HG02588 (cell line): ENCODE measurements at regions not wholly inside any gene's neighbourhood (a gene's known extent, or its start where the extent isn't known, plus 50 kb on each side); places are given as distances from the start of the nearest gene placed in this dataset.
"Not testable (repeated sequence)": the region's sequence is repeated elsewhere in the genome, so short reads cannot be mapped to it uniquely, and the experiment has no call there.

ENCODE experiments used
- ATAC-seq: cut with Tn5 transposase; IDR thresholded peaks from one replicate; pipeline ENCODE4 v1.9.1; 2021; ENCODE audit warnings: mild to moderate bottlenecking, moderate library complexity; ENCODE audit not compliant: unreplicated experiment

GRCh38 chr18:10077986-10078385 is 164.2 kb downstream of the VAPA start:
- ATAC-seq: no peak

GRCh38 chr18:10080372-10080771 is 166.6 kb downstream of the VAPA start:
- ATAC-seq: no peak

- ATAC-seq: no peak
Measured at GRCh38 chr18:10081492-10081891, 167.7 kb downstream of the VAPA start.

DNA sequence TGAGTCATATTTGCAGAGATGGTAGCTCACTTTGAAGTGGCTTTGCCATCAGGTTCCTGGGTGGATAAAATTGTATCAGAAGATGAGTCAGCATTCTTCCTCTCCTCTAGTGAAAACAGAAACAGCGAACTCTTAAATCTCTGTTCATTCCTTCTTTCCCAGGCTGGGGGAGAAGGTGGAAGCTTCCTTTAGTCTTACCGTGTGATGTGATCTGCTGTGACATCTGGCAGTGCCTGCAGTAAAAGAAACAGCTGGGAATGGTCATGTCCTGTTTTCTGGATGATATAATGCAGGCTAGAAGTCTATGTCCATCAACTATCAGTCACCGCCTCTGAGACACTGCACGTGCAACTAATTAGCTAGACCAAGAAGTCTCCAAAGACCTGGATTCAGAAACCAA is 171.6 kb downstream of the VAPA start:
- no peak for ATAC-seq

GRCh38 chr18:10085876-10086275 is 172.1 kb downstream of the VAPA start:
- no peak for ATAC-seq

GRCh38 chr18:10086458-10087210 is 172.8 kb downstream of the VAPA start:
- ATAC-seq: no peak

DNA sequence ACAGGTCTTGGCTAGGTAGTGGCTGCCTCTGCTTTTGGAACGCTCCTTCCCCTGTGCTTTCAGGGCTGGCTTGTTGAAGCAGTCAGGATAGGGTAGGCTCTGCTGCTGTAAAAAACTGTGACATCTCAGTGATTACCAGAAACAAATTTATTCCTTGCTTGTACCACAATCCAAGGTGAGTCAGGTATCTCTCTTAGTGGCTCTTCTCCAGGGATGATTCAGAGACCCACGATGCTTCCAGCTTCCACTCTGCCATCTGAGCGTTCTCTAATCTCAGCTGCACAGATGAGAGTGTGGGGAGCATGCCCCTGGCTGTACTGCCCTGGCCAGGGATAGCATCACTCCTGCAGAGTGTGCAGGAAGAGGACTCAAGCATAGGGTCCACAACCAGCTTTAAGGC is 174.9 kb downstream of the VAPA start:
- ATAC-seq: no peak

GRCh38 chr18:10089881-10090280 is 176.1 kb downstream of the VAPA start:
- ATAC-seq: no peak

- no peak for ATAC-seq
Measured at GRCh38 chr18:10090668-10091067, 176.9 kb downstream of the VAPA start.

DNA sequence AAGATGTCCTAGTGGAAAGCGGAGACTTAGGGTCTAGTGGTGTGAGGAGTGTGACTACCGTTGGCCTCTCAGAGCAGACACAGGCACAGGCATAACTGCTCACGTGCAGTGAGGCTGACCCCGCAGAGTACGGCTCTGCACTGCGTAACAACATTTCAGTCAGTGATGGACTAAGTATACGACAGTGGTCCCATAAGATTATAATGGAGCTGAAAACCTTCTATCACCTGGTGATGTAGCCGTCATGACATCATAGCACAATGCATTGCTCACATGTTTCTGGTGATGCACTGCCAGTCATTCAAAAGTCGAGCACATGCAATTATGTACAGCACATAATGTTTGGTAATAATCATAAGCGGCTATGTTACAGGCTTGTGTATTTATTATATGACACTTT is 179.6 kb downstream of the VAPA start:
- no peak for ATAC-seq

- no peak for ATAC-seq
Measured at GRCh38 chr18:10094154-10094553, 180.3 kb downstream of the VAPA start.

- ATAC-seq: no peak
Measured at GRCh38 chr18:10094655-10095054, 180.8 kb downstream of the VAPA start.

DNA sequence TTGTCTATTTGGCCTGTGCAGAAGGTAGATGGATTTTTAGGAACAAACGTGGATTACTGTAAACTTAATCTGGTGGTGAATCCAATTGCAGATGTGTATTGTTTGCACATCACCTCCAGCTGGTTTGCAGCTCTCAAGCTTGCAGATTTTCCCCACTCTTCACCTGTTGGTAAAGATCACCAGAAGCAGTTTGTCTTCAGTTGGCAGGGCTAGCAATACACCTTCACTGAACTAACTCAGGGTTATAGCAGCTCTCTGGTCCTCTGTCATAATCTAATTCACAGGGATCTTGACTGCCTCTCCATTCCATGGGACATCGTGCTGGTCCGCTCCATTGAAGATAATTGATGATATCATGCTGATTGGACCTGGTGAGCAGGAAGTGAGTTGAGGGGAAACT is 181.5 kb downstream of the VAPA start:
- no peak for ATAC-seq

DNA sequence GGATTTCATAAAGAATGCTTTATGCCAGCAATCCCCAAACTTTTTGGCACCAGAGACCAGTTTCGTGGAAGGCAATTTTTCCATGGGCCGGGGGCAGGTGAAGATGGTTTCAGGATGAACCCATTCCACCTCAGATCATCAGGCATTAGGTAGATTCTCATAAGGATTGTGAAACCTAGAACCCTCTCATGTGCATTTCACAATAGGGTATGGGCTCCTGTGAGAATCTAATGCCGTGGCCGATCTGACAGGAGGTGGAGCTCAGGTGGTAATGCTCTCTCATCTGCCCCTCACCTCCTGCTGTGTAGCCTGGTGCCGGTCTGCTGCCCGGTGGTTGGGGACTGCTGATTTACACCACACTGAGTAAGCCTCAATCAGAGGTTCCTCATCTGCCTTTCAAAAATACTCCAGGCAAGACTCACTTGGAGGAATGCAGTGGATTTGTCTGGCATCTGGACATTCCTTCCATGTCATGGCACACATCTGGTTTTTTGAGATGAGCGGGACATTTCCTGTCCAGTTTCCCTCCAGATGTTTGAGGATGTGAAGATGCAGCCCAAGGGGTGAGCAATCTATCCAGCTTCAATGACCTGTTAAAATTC is 185.8 kb downstream of the VAPA start:
- ATAC-seq: no peak

DNA sequence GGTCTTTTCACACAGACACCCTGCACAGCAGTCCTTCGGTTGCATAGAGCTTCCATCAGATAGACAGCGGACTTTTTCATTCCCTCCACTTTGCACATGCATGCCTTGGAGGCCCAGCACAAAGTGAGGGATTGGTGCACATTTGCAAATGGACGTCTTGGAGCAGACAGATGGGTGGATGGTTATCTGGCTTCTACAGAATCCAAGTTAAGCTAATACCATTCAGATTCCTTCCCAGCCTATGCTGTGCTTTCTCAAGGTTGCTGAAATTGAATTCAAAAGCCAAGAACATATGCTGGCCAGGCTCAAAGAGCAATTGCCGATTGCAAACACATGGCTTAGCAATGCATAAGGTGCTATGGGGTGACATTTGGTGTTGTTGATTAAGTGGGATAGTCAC is 186.4 kb downstream of the VAPA start:
- no peak for ATAC-seq

- ATAC-seq: no peak
Measured at GRCh38 chr18:10100941-10101701, 187.3 kb downstream of the VAPA start.

GRCh38 chr18:10101729-10102128 is 187.9 kb downstream of the VAPA start:
- ATAC-seq: no peak

DNA sequence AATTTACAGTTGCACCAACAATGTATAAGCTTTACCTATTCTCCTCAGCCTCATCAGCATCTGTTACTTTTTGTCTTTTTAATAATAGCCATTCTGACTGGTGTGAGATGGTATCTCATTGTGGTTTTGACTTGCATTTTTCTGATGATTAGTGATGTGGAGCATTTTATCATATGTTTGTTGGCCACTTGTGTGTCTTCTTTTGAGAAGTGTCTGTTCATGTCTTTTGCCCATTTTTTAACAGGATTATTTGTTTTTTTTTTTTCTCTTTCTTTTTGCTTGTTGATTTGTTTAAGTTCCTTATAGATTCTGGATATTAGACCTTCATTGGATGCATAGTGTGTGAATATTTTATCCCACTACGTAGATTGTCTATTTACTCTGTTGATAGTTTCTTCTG is 191.3 kb downstream of the VAPA start:
- ATAC-seq: not testable (repeated sequence)

DNA sequence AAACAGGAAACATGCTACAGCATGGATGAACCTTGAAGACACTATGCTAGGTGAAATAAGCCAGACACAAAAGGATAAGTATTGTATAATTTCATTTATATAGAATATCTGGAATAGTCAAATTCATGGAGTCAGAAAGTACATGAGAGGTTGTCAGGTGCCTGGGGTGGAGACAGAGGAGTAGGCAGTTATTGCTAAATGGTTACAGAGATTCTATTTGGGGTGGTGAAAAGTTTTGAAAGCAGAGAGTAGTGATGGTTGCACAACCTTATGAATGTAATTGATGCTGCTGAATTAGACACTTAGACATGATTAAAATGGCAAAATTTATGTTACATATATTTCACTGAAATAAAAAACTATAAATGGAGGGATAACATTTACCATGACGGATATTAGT is 197.4 kb downstream of the VAPA start:
- ATAC-seq: no peak

DNA sequence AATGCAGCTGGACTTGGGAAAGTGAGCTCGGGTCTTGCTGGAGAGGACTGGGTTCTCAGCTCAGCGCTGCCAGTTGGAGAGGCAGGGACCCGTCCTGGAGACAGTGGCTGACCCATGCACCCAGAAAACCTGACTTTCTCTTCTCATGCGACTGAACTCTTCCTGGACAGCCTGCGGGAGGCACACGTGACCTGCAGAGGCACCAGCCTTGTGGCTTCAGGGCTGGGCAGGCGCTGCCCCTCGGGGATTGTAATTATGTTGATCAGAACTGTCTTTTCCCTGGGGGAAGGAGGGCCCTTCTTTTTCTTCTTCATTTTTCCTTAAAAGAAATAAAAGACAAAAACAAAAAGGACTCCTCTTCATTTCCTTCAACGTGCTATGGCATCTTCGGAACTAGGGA is 198.1 kb downstream of the VAPA start:
- ATAC-seq: no peak

DNA sequence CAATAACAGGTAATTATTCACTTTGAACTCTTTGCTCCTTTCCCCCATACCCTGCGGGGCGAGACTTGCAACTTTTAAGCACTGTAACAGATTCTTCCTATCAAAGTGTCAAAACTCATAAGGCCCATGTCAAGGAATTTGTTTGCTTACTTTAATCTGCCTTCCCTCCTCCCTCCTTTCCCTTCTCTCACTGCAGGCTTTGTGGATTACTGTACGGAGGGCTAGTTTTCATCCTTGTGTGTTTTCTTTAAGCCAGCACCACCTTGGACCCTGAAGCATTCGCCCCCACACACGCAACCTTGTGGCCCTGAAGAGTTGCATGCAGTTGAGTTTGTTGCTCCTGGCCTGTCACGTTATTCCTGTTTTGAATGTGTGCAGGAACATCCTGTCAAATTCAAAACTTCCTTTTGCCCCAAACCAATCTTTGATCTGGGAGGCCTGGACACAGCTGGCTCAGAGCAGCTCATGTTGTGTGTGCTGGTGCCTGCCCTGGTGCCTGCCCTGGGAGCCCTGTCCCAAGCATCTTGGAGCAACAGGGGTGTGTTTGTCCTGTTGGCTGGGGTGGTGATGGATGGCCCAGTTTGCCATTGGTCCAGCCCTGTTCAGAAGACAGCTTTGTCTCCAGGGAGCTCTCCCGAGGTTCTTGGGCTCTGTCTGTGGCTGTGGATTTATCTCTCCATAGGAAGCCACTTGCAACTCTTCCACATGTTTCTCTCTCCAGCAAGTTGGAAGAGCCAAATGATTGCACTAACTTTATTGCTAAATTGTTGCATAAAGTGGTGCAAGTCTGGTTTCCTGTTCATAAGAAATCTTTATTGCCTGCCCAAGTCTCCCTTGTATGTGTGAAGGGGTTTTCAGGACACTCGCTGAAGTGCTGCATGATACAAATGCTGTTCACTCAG is 199.6 kb downstream of the VAPA start:
- no peak for ATAC-seq
